SK-N-SH treated with all-trans-retinoic acid at 6 μM for 48 hours (cell line): ENCODE measurements at regions not wholly inside any gene's neighbourhood (a gene's known extent, or its start where the extent isn't known, plus 50 kb on each side); places are given as distances from the start of the nearest gene placed in this dataset.
"Not testable (repeated sequence)": the region's sequence is repeated elsewhere in the genome, so short reads cannot be mapped to it uniquely, and the experiment has no call there.

ENCODE experiments used
- ARNTL ChIP-seq: fragments of 450-650 bp; formaldehyde crosslinking; IDR thresholded peaks from 2 replicates; pipeline ENCODE4 v1.5.0; 2020; ENCODE audit warnings: low read depth, mild to moderate bottlenecking, moderate library complexity, borderline replicate concordance
- BACH2 ChIP-seq: fragments of 250-450 bp; sonication (Bioruptor Pico); IDR thresholded peaks from 2 replicates; pipeline ENCODE4 v1.9.0; 2021; ENCODE audit warnings: mild to moderate bottlenecking, borderline replicate concordance
- CREB5 ChIP-seq: fragments of 250-450 bp; sonication (Bioruptor Pico); IDR thresholded peaks from 2 replicates; pipeline ENCODE4 v1.5.1; 2020; ENCODE audit warnings: low read depth, mild to moderate bottlenecking, moderate library complexity
- ESRRG ChIP-seq: fragments of 250-450 bp; sonication (Bioruptor Pico); IDR thresholded peaks from 2 replicates; pipeline ENCODE4 v1.6.1; 2021; ENCODE audit warnings: mild to moderate bottlenecking
- ISL1 ChIP-seq: fragments of 250-450 bp; sonication (Bioruptor Pico); IDR thresholded peaks from 2 replicates; pipeline ENCODE4 v2.1.2; 2022; ENCODE audit warnings: mild to moderate bottlenecking, moderate library complexity
- PATZ1 ChIP-seq: fragments of 250-450 bp; sonication (Bioruptor Pico); IDR thresholded peaks from 2 replicates; pipeline ENCODE4 v1.8.0; 2020; ENCODE audit warnings: mild to moderate bottlenecking, moderate library complexity, borderline replicate concordance
- PPARA ChIP-seq: fragments of 250-450 bp; sonication (Bioruptor Pico); IDR thresholded peaks from 2 replicates; pipeline ENCODE4 v1.5.0; 2020; ENCODE audit warnings: mild to moderate bottlenecking, borderline replicate concordance
- TSHZ2 ChIP-seq: fragments of 250-450 bp; sonication (Bioruptor Pico); IDR thresholded peaks from 2 replicates; pipeline ENCODE4 v1.5.0; 2020; ENCODE audit warnings: mild to moderate bottlenecking, moderate library complexity
- ZC3H10 ChIP-seq: fragments of 250-450 bp; sonication (Bioruptor Pico); IDR thresholded peaks from 2 replicates; pipeline ENCODE4 v1.5.1; 2021; ENCODE audit warnings: mild to moderate bottlenecking, moderate library complexity
- ZFP3 ChIP-seq: fragments of 250-450 bp; sonication (Bioruptor Pico); IDR thresholded peaks from 2 replicates; pipeline ENCODE4 v1.5.0; 2020; ENCODE audit warnings: mild to moderate bottlenecking, moderate library complexity

- not testable (repeated sequence) for TF ChIP-seq ZFP3; ISL1; ESRRG (CRISPR knock-in tag); CREB5 (CRISPR knock-in tag); TSHZ2; BACH2 (CRISPR knock-in tag); ARNTL (CRISPR knock-in tag); PPARA (CRISPR knock-in tag); ZC3H10 (CRISPR knock-in tag); PATZ1 (CRISPR knock-in tag)
Observed at GRCh38 chr4:72636866-72637265, 67.8 kb upstream of the ADAMTS3 start.
